GM19372 (cell line): ENCODE measurements at regions not wholly inside any gene's neighbourhood (a gene's known extent, or its start where the extent isn't known, plus 50 kb on each side); places are given as distances from the start of the nearest gene placed in this dataset.
"Not testable (repeated sequence)": the region's sequence is repeated elsewhere in the genome, so short reads cannot be mapped to it uniquely, and the experiment has no call there.

ENCODE experiments used
- ATAC-seq: cut with Tn5 transposase; IDR thresholded peaks from one replicate; pipeline ENCODE4 v1.9.1; 2021; ENCODE audit warnings: mild to moderate bottlenecking, low read depth, moderate library complexity; ENCODE audit not compliant: unreplicated experiment

GRCh38 chr12:60603475-60603874 is 1007.6 kb downstream of the SLC16A7 start:
- ATAC-seq = not testable (repeated sequence)

DNA sequence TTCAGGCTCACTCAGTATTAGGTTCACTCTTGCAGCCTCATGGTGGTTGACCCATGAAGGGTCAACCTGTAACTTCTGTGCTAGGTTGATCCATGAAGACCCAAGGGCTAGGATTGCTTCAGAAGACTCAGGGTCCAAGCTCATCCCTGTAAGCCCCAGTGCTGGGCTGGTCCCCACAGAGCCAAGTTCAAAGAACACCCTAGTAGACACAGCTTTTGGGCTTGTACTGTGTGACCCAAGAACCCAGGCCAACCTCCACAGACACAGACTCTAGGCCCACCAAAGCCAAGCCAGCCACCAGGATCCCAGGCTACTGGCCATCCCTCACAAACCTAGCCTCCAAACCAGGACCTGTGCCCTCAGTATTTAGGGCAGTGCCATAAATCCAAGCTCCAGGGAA is 1020.6 kb downstream of the SLC16A7 start:
- no peak for ATAC-seq

GRCh38 chr12:60630796-60631195 is 1035.0 kb downstream of the SLC16A7 start:
- no peak for ATAC-seq

GRCh38 chr12:60644076-60644475 is 1048.2 kb downstream of the SLC16A7 start:
- ATAC-seq = no peak

- ATAC-seq = no peak
These were observed 1071.1 kb downstream of the SLC16A7 start for GRCh38 chr12:60666895-60667294.

GRCh38 chr12:60672949-60673348 is 1077.1 kb downstream of the SLC16A7 start:
- ATAC-seq = no peak

DNA sequence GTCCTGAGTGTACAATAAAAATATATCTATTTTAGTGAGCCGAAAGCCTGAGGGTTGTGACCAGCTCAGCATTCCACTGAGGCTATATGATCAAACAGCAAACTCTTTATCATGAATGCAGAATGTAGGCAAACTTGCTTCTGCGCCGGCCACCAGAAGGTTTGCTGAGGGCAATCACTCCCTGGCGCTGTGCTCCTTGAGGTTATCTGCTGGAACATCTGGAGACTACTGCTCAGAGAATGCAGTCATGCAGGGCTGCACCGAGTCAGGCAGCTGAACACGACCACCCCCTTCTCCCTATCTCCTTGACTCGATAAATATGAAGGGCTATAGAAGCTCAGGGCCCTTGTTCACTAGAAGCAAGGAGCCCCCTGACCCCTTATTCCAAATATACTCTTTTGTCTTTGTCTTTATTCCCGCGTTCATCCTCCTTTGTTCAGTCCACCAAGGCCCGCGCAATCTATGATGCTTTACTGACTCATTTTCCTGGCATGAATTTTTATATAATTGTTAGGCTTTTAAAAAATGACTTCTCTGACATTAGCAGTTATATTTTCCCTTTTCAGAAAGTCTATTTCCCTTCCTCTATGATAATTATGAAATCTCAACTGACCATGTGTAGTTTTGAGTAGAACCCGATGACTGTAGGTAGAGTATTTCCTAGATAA is 1089.3 kb downstream of the SLC16A7 start:
- ATAC-seq = no peak

DNA sequence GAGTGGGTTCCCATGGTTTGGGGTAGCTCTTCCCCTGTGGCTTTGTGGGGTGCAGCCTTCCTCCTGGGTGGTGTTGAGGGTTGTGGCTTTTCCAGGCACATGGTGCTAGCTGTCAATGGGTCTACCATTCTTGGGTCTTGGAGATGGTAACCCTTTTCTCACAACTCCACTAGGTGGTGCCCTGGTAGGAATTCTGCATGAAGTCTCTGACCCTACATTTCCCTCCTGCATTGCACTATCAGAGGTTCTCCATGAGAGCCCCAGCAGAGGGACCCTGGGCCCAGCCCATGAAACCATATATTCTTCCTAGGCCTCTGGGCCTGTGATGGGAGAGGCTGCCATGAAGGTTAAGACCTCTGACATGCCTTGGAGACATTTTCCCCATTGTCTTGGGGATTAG is 1093.3 kb downstream of the SLC16A7 start:
- ATAC-seq = no peak

GRCh38 chr12:60693019-60693626 is 1097.3 kb downstream of the SLC16A7 start:
- ATAC-seq = no peak

- ATAC-seq = no peak
These were observed 1108.5 kb downstream of the SLC16A7 start for GRCh38 chr12:60704171-60704914.

- no peak for ATAC-seq
These were observed 1114.4 kb downstream of the SLC16A7 start for GRCh38 chr12:60710246-60710645.

GRCh38 chr12:60714141-60714900 is 1118.5 kb downstream of the SLC16A7 start:
- ATAC-seq = no peak

DNA sequence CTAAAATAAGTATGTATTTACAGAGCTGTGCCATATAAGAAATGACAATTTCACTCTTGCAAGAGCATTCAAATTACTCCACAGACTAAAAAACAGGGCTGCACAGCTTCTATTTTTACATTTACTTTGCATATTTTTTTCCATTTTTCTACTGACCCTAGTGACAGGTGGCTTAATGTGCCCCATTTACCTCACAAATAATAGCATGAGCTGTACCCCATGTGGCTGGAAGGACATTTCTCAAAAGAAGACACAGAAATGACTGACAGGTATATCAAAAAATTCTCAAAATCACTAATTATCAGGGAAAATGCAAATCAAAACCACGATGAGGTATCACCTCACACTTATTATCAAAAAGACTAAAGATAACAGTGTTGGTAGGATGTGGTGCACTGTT is 1128.6 kb downstream of the SLC16A7 start:
- no peak for ATAC-seq

- ATAC-seq = no peak
These were observed 1129.2 kb downstream of the SLC16A7 start for GRCh38 chr12:60724984-60725383.

- no peak for ATAC-seq
These were observed 1156.8 kb downstream of the SLC16A7 start for GRCh38 chr12:60752589-60752988.

DNA sequence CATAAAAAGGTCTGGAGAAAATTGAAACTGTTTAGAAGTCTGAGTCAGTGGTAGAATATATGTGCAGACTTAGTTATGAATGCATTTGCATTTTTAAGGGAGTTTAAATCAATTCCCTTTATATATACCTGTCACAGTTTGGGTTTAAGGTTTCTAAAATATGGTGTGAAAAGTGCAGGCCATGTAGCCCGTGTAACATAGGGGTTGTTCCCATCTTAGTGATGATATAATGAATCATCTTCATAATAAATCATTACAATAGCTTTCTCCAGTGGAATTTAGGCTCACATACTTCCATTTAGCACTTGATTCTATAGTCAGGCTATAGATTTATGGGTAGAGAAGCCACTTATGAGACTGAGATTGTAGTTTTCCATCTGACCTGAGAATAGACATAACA is 1162.4 kb downstream of the SLC16A7 start:
- ATAC-seq = no peak

DNA sequence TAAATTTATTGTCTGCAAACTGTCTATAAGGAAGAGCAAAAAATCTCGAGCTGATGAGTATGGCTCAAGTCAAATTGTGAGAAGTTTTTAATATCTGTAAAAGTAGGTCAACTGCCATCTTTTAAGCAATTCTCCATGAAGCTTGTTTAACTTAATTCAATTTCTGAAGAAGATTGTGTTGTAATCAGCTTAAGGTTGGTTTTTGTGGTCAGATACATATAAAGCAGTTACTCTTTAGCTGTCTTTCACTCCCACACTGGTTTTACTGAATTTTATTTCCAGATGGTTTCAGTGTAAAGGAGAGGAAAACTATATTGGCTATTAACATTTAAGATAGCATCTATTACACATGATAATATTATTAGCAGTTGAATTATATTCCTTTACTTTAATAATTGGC is 1165.1 kb downstream of the SLC16A7 start:
- ATAC-seq = no peak

DNA sequence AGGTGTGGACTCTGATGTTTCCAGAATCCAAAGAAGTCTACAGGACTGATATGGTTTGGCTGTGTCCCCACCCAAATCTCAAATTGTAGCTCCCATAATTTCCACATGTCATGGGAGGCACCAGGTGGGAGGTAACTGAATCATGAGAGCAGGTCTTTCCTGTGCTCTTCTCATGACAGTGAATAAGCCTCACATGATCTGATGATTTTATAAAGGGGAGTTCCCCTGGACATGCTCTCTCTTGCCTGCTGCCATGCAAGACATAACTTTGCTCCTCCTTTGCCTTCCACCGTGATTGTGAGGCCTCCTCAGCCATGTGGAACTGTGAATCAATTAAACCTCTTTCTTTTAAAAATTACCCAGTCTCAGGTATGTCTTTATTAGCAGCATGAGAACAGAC is 1205.3 kb downstream of the SLC16A7 start:
- not testable (repeated sequence) for ATAC-seq

DNA sequence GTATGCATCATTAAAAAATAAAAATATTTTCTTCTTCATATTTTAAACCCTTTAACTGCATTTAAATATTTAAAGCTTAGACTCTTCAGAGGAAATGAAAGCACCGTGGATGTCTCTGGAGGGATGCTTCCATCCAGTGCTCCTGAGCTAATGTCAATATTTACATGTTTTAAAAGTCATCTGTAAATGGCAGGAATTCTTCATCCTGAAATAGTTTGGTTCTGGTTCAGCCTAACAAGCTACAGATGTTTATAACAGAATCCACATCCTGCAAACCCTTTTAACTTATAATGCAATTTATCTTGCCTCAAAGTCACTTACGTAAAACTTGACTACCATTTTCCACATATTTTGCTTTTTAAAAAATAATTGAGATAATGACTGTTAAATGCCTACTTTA is 1207.3 kb downstream of the SLC16A7 start:
- ATAC-seq = no peak

DNA sequence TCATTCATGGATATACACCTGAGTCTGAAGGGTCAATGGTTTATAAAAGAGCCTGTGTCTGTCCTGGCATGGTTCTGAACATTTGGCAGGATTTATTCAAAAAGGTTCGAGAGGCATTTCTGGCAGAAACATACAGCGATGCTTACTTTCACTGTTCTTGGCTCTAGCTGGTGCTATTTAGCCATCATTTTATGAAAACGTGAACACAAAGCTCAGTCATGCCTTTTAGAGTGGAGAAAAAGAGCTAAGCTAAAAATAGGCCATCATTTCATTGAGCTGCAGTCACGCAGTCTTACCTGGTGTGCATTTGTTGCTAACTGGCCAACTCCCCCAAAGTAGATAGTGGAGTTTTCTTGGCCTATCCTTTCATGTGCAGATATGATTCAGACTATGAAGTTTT is 1209.5 kb downstream of the SLC16A7 start:
- no peak for ATAC-seq

- no peak for ATAC-seq
These were observed 1224.0 kb downstream of the SLC16A7 start for GRCh38 chr12:60819794-60820193.
